ENCODE measurements at regions not wholly inside any gene's neighbourhood (a gene's known extent, or its start where the extent isn't known, plus 50 kb on each side); places are given as distances from the start of the nearest gene placed in this dataset.

DNA sequence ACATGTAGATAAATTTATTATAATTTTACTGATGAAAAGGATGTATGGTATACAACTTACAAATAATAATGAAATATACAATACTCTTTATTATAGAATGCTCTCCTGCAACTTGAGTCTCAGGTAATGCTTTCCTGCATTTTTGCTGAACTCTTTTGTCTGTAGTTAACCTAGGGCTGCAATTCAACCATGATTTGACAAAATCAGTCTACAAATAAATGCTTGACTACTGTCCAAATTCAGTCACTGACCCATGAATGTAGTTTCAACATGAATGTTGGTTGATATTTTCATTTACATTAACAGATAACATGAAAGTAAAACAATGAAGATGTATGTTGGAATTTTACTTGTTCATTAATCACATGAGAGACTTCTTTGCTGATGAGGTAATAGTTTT lies 320.9 kb downstream of the ZSWIM6 start:
- H3K27ac ChIP-seq, result no peak overlapping the region
- no peaks in the 10 kb centered on the region for H3K27me3 ChIP-seq
- H3K4me3 ChIP-seq, result no peak overlapping the region
- DNase-seq, result no peak
- H3K9me3 ChIP-seq, result no peaks in the 10 kb centered on the region
- no peaks in the 10 kb centered on the region for H3K4me1 ChIP-seq
- H3K36me3 ChIP-seq (ENCODE audit: low read depth, missing control alignments), result no peaks in the 10 kb centered on the region
- TF ChIP-seq, protein P1, sequence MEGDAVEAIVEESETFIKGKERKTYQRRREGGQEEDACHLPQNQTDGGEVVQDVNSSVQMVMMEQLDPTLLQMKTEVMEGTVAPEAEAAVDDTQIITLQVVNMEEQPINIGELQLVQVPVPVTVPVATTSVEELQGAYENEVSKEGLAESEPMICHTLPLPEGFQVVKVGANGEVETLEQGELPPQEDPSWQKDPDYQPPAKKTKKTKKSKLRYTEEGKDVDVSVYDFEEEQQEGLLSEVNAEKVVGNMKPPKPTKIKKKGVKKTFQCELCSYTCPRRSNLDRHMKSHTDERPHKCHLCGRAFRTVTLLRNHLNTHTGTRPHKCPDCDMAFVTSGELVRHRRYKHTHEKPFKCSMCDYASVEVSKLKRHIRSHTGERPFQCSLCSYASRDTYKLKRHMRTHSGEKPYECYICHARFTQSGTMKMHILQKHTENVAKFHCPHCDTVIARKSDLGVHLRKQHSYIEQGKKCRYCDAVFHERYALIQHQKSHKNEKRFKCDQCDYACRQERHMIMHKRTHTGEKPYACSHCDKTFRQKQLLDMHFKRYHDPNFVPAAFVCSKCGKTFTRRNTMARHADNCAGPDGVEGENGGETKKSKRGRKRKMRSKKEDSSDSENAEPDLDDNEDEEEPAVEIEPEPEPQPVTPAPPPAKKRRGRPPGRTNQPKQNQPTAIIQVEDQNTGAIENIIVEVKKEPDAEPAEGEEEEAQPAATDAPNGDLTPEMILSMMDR (IDR thresholded peaks at IDR 0.05), result no peak
- TF ChIP-seq POLR2A (IDR thresholded peaks at IDR 0.05), result no peak
- intact Hi-C loops (cut with DNase I; ENCODE audit: low total_unique reads), result no loop called here

DNA sequence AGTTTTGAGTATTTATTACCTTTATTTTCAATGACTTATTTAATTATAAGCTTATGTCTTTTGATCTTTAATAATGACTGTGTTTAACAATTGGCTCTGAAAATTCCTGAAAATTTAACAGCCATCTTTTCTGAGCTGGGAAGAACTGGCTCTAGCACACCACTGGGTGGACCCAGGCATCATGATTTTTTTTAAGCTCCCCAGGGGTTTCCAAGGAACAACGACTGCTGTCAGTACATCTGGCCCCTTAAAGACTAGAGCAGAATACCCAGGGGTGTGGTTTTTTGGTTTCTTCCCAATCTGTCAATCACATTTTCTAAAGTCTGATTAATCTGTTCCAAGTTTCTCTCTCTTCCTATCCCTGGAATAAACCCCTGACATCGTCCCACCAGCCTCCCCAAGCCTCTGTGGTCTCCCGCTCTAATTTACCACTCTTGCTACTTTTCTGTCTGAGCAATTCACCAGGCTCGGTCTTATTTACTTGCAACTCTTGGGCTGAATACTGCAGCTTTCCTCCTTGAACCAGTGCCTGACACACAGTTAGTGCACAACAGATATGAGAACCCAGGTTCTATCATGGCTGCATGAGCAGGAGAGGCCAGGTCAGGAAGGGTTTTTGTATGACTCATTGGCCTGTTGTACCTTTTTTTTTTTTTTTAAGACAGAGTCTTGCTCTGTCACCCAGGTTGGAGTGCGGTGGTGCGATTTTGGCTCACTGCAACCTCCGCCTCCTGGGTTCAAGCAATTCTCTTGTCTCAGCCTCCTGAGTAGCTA lies 321.9 kb downstream of the ZSWIM6 start:
- no peak overlapping the region for H3K27ac ChIP-seq
- H3K9me3 ChIP-seq, result no peaks in the 10 kb centered on the region
- H3K27me3 ChIP-seq, result no peaks in the 10 kb centered on the region
- no peaks in the 10 kb centered on the region for H3K36me3 ChIP-seq (ENCODE audit: low read depth, missing control alignments)
- no peak for TF ChIP-seq POLR2A (IDR thresholded peaks at IDR 0.05)
- TF ChIP-seq, protein P1 (IDR thresholded peaks at IDR 0.05), result no peak
- no peak overlapping the region for H3K4me3 ChIP-seq
- DNase-seq, result no peak
- WGBS, 2 donors, result 83 to 85% methylated on average over 4 to 7 of the region's 7 CpGs
- intact Hi-C loops (cut with DNase I; ENCODE audit: low total_unique reads), result no loop called here
- no peaks in the 10 kb centered on the region for H3K4me1 ChIP-seq

DNA sequence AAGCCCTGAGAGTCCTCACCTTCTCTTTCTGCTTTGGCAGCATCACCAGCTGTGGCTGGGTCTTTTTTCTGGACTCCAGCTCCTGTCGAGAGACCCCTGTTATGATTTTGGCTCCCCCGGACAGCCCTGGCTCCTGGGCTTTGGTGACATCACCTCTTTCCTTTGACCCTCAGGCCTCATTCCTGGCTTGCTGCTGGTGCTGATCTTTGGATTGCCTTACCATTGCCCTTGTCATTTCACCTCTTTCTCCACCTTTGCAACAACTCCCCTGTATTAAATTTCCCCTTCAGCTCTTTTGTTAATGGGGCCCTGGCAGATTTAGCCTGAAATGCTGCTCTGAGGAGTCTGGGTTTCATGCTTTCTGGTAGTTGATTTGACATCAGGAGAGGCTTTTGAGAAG lies 322.8 kb downstream of the ZSWIM6 start:
- H3K4me1 ChIP-seq, result no peaks in the 10 kb centered on the region
- TF ChIP-seq, protein P1 (IDR thresholded peaks at IDR 0.05), result no peak
- no peak for TF ChIP-seq POLR2A (IDR thresholded peaks at IDR 0.05)
- H3K4me3 ChIP-seq, result no peak overlapping the region
- no peaks in the 10 kb centered on the region for H3K9me3 ChIP-seq
- intact Hi-C loops (cut with DNase I; ENCODE audit: low total_unique reads), result no loop called here
- H3K36me3 ChIP-seq (ENCODE audit: low read depth, missing control alignments), result no peaks in the 10 kb centered on the region
- WGBS, 2 donors, result 88 to 97% methylated on average over 2 of the region's 2 CpGs
- H3K27ac ChIP-seq, result no peak overlapping the region
- no peak for DNase-seq
- H3K27me3 ChIP-seq, result no peaks in the 10 kb centered on the region

DNA sequence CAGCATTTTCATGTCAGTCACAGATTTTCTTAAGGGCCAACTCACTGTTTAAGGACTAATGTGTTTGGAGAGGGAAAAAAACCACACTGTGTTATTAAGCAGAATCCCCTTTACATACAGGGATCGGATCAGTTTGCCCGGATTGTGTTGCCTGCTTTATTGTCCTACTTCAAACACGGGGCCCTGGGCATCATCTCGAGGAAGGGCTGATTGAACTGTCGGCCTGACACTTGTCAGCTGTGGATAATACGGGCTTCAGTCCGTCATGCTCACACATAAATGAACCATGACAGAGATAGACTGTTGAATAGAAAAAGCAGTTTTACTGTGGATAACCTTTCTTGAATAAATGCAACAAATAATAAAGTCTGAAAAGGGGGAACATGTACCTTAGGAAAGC lies 325.0 kb downstream of the ZSWIM6 start:
- intact Hi-C loops (cut with DNase I; ENCODE audit: low total_unique reads), result no loop called here
- Histone ChIP-seq H3K27ac (no peak overlapping the region), H3K4me1 (no peaks in the 10 kb centered on the region), H3K27me3 (no peaks in the 10 kb centered on the region), H3K9me3 (no peaks in the 10 kb centered on the region), H3K4me3 (no peak overlapping the region), H3K36me3 (ENCODE audit: low read depth, missing control alignments) (no peaks in the 10 kb centered on the region)
- no peak for DNase-seq
- 93 to 96% methylated on average over 6 to 7 of the region's 7 CpGs for WGBS, 2 donors
- no peak for TF ChIP-seq POLR2A (IDR thresholded peaks at IDR 0.05)
- TF ChIP-seq, protein P1 (IDR thresholded peaks at IDR 0.05), result no peak

DNA sequence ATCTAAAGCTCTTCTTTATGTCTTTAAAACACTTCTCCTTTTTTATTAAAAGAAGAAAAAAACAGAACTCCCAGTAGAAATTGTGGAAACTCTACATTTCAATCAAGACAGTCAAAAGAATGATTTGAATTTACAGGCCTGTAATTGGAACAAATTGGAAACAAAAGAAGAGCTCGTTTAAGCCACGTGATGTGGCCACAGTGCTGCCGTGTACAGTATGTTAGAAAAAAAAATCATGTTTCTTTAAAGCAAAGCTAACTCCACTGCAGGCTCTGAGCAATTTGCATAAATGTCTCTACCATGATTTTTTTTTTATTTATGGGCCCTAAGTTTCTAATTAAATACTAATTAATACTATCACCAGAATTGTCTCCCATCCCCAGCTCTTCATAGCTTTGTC lies 325.6 kb downstream of the ZSWIM6 start:
- Histone ChIP-seq H3K36me3 (ENCODE audit: low read depth, missing control alignments) (no peaks in the 10 kb centered on the region), H3K27me3 (no peaks in the 10 kb centered on the region), H3K27ac (no peak overlapping the region), H3K4me1 (no peaks in the 10 kb centered on the region), H3K4me3 (no peak overlapping the region), H3K9me3 (no peaks in the 10 kb centered on the region)
- no peak for DNase-seq
- intact Hi-C loops (cut with DNase I; ENCODE audit: low total_unique reads), result no loop called here
- 71 to 77% methylated on average over 3 of the region's 3 CpGs for WGBS, 2 donors
- TF ChIP-seq POLR2A (IDR thresholded peaks at IDR 0.05), result no peak
- TF ChIP-seq, protein P1 (IDR thresholded peaks at IDR 0.05), result no peak

Data from testis (tissue), 2 donors.